B cell (primary cell): ENCODE measurements at regions not wholly inside any gene's neighbourhood (a gene's known extent, or its start where the extent isn't known, plus 50 kb on each side); places are given as distances from the start of the nearest gene placed in this dataset.
"Not testable (repeated sequence)": the region's sequence is repeated elsewhere in the genome, so short reads cannot be mapped to it uniquely, and the experiment has no call there.

Experiments used
- ATAC-seq: fragments of 200-7000 bp; cut with Tn5 transposase; one replicate; pipeline ENCODE4 v1.10.0; 2021; ENCODE audit warnings: low read depth, mild to moderate bottlenecking, moderate number of reproducible peaks, moderate library complexity
- CTCF ChIA-PET: fragments of 350-600 bp; sonication (Branson Sonifier 250); formaldehyde crosslinking; loops from one replicate; lab custom pipeline; 2021; ENCODE audit warnings: antibody characterized with exemption, inconsistent platforms; lab: Charles Lee
- POLR2A ChIA-PET: fragments of 350-600 bp; sonication (Branson Sonifier 250); formaldehyde crosslinking; loops from one replicate; lab custom pipeline; 2021; ENCODE audit warnings: antibody characterized with exemption; lab: Charles Lee
- DNase-seq: peaks from one replicate; pipeline ENCODE4 v3.0.0; 2013
- H2AFZ ChIP-seq: 2 replicates; pipeline ENCODE4 v1.6.1; 2012; ENCODE audit warnings: mild to moderate bottlenecking, low read depth, low read length; ENCODE audit not compliant: insufficient read depth, poor library complexity, severe bottlenecking
- H3K27ac ChIP-seq, 2 donors: 1 replicate in 1 of 2; 2 replicates in 1 of 2; pipeline ENCODE4 v1.5.1; 2012 to 2013; ENCODE audit warnings: low read length in 2 of 2, mild to moderate bottlenecking in 2 of 2, moderate library complexity in 1 of 2
- H3K27me3 ChIP-seq, 4 experiments: fragments of 200-600 bp in 1 of 4; sonication (generic) in 1 of 4; replicated peaks in 1 of 4; 1 replicate in 2 of 4; 2 replicates in 2 of 4; pipeline versions ENCODE4 v1.6.1 to v1.7.0; 2013 to 2016; ENCODE audit warnings: low read length in 3 of 4, mild to moderate bottlenecking in 2 of 4, mixed read lengths in 1 of 4, moderate library complexity in 1 of 4; ENCODE audit not compliant: insufficient read depth in 4 of 4, control insufficient read depth in 3 of 4; ENCODE audit errors: control extremely low read depth in 1 of 4
- H3K36me3 ChIP-seq, 2 experiments: replicated peaks in 1 of 2; 1 replicate in 1 of 2; 2 replicates in 1 of 2; pipeline versions ENCODE4 v1.6.1 to v1.7.1; 2013; ENCODE audit warnings: low read length in 1 of 2; ENCODE audit not compliant: insufficient read depth in 2 of 2, control insufficient read depth in 1 of 2; ENCODE audit errors: control extremely low read depth in 1 of 2, extremely low read depth in 1 of 2
- H3K4me1 ChIP-seq, 2 donors: fragments of 200-600 bp in 1 of 2; sonication (generic) in 1 of 2; 1 replicate in 1 of 2; 2 replicates in 1 of 2; pipeline versions ENCODE4 v1.5.1 to v1.6.1; 2013 to 2017; ENCODE audit warnings: low read length in 2 of 2; ENCODE audit not compliant: control insufficient read depth in 2 of 2, insufficient read depth in 2 of 2
- H3K4me2 ChIP-seq: replicated peaks from 2 replicates; pipeline ENCODE3; 2012; ENCODE audit warnings: mild to moderate bottlenecking, low read depth, low read length; ENCODE audit not compliant: poor library complexity, severe bottlenecking
- H3K4me3 ChIP-seq, 5 experiments: fragments of 200-600 bp in 1 of 5; sonication (generic) in 1 of 5; 1 replicate in 3 of 5; 2 replicates in 2 of 5; pipeline versions ENCODE4 v1.5.1 to v1.7.0; 2011 to 2016; ENCODE audit warnings: low read length in 4 of 5, mild to moderate bottlenecking in 4 of 5, low read depth in 2 of 5, control low read depth in 1 of 5, moderate library complexity in 1 of 5; ENCODE audit not compliant: insufficient read depth in 1 of 5; ENCODE audit errors: control extremely low read depth in 1 of 5, extremely low read depth in 1 of 5
- H3K79me2 ChIP-seq: fragments of 200-600 bp; sonication (generic); one replicate; pipeline ENCODE4 v1.6.0; 2016; ENCODE audit warnings: low read length; ENCODE audit not compliant: control insufficient read depth, insufficient read depth
- H3K9ac ChIP-seq: fragments of 200-600 bp; sonication (generic); 2 replicates; pipeline ENCODE4 v1.6.1; 2017; ENCODE audit warnings: mild to moderate bottlenecking, low read length, moderate library complexity
- H3K9me3 ChIP-seq, 3 donors: one replicate each; pipeline versions ENCODE4 v1.6.1 to v1.7.1; 2013; ENCODE audit warnings: low read length in 2 of 3; ENCODE audit not compliant: control insufficient read depth in 2 of 3, insufficient read depth in 1 of 3; ENCODE audit errors: control extremely low read depth in 1 of 3
- H4K20me1 ChIP-seq: 2 replicates; pipeline ENCODE4 v1.6.0; 2012; ENCODE audit warnings: mild to moderate bottlenecking, low read length; ENCODE audit not compliant: insufficient read depth, control insufficient read depth, poor library complexity, severe bottlenecking
- H3K27ac Mint-ChIP-seq: one replicate; pipeline ENCODE4 v1.8.0; 2021; ENCODE audit warnings: mixed read lengths
- H3K27me3 Mint-ChIP-seq: one replicate; pipeline ENCODE4 v1.8.0; 2021; ENCODE audit warnings: mixed read lengths
- H3K4me1 Mint-ChIP-seq: one replicate; pipeline ENCODE4 v1.8.0; 2021; ENCODE audit warnings: mixed read lengths
- H3K4me3 Mint-ChIP-seq: one replicate; pipeline ENCODE4 v1.8.0; 2021; ENCODE audit warnings: mixed read lengths
- H3K9me3 Mint-ChIP-seq: one replicate; pipeline ENCODE4 v1.8.0; 2022; ENCODE audit warnings: mixed read lengths; ENCODE audit not compliant: insufficient read depth
- CTCF ChIP-seq: fragments of 200-600 bp; IDR thresholded peaks from one replicate; pipeline ENCODE4 v1.8.0; 2022; ENCODE audit warnings: antibody characterized with exemption, mild to moderate bottlenecking
- EZH2 ChIP-seq: IDR thresholded peaks from 2 replicates; pipeline ENCODE4 v1.6.1; 2012; ENCODE audit warnings: borderline replicate concordance, low read depth, mild to moderate bottlenecking, moderate library complexity, low read length; ENCODE audit not compliant: insufficient read depth, poor library complexity, severe bottlenecking
- WGBS: methylation state at CpG from one replicate; pipeline ENCODE4 v1.1.5; 2013; ENCODE audit warnings: missing lambda C conversion rate; ENCODE audit not compliant: insufficient coverage; 5-methylcytosine and 5-hydroxymethylcytosine counted together
- intact Hi-C: fragments of 100-400 bp; cut with micrococcal nuclease; formaldehyde crosslinking; loops from one replicate; pipeline ENCODE4 v1.10.0; 2022

GRCh38 chr7:80294346-80294745, 159.7 kb downstream of the GNAI1 start:
- Histone ChIP-seq H3K4me1 (no peaks in the 10 kb centered on the region), H4K20me1 (no peaks in the 10 kb centered on the region), H3K79me2 (no peaks in the 10 kb centered on the region), H2AFZ (no peak overlapping the region), H3K9me3 (peaks cover 0 to 13% (median 3%) of the 10 kb centered on the region in 3 donors), H3K27me3 (no peaks in the 10 kb centered on the region), H3K4me2 (no peak overlapping the region), H3K36me3 (no peaks in the 10 kb centered on the region), H3K9ac (no peak overlapping the region), H3K4me3 (no peak overlapping the region), H3K27ac (no peak overlapping the region)
- Mint-ChIP-seq H3K27ac (no peak overlapping the region), H3K9me3 (peaks cover 13% of the 10 kb centered on the region), H3K4me1 (no peaks in the 10 kb centered on the region), H3K27me3 (no peaks in the 10 kb centered on the region), H3K4me3 (no peak overlapping the region)
- DNase-seq (no peak), ATAC-seq (no peak)
- no peak for TF ChIP-seq EZH2
- no peak for TF ChIP-seq CTCF
- intact Hi-C loops: no loop called here
- ChIA-PET POLR2A (no interaction called here), CTCF (no interaction called here)

- H3K36me3 ChIP-seq, H3K27ac Mint-ChIP-seq, POLR2A ChIA-PET, DNase-seq, H3K9ac ChIP-seq, H3K4me1 Mint-ChIP-seq, ATAC-seq, CTCF ChIA-PET, H3K4me3 Mint-ChIP-seq, H3K4me1 ChIP-seq, H3K79me2 ChIP-seq, H3K27me3 ChIP-seq, H3K4me3 ChIP-seq, H3K27me3 Mint-ChIP-seq, H3K4me2 ChIP-seq, H2AFZ ChIP-seq, intact Hi-C loops, H3K27ac ChIP-seq, H4K20me1 ChIP-seq: not testable (repeated sequence)
- 74% methylated on average over 3 of the region's 3 CpGs for WGBS
- peaks cover 13% of the 10 kb centered on the region for H3K9me3 Mint-ChIP-seq
- peaks cover 0 to 19% (median 3%) of the 10 kb centered on the region in 3 donors for H3K9me3 ChIP-seq
Measured at GRCh38 chr7:80292634-80293033, 158.0 kb downstream of the GNAI1 start.
